K562 (cell line): ENCODE measurements at regions not wholly inside any gene's neighbourhood (a gene's known extent, or its start where the extent isn't known, plus 50 kb on each side); places are given as distances from the start of the nearest gene placed in this dataset.
A peak's percentile ranks its signal among the peaks of the same experiment; 100 is the strongest.

Experiments
- ATF6 ChIP-seq: sonication (generic); formaldehyde crosslinking; IDR thresholded peaks from 2 replicates; pipeline ENCODE4 v1.4.0; 2020; ENCODE audit warnings: mild to moderate bottlenecking, missing genetic modification reagents
- FOXP4 ChIP-seq: sonication (generic); formaldehyde crosslinking; IDR thresholded peaks from 2 replicates; pipeline ENCODE4 v1.8.0; 2022; ENCODE audit warnings: mild to moderate bottlenecking, missing genetic modification reagents, borderline replicate concordance
- MXD1 ChIP-seq: fragments of 250-450 bp; sonication (Bioruptor Pico); IDR thresholded peaks from 2 replicates; pipeline ENCODE4 v1.8.0; 2021; ENCODE audit warnings: borderline replicate concordance, mild to moderate bottlenecking, moderate library complexity; ENCODE audit not compliant: poor library complexity, severe bottlenecking
- SREBF2 ChIP-seq: sonication (generic); formaldehyde crosslinking; IDR thresholded peaks from 2 replicates; pipeline ENCODE4 v1.4.0; 2020; ENCODE audit warnings: mild to moderate bottlenecking, missing genetic modification reagents
- ZBTB40 ChIP-seq, 2 experiments: fragments of 450-650 bp in 1 of 2; sonication (generic) in 1 of 2; formaldehyde crosslinking in 1 of 2; IDR thresholded peaks; 2 replicates each; pipeline versions ENCODE4 v1.7.1 to v1.9.0; 2016 to 2022; ENCODE audit warnings: inconsistent platforms in 1 of 2, mild to moderate bottlenecking in 1 of 2, missing genetic modification reagents in 1 of 2
- ZNF316 ChIP-seq: fragments of 450-650 bp; IDR thresholded peaks from 2 replicates; pipeline ENCODE4 v1.6.1; 2016
- ZNF507 ChIP-seq: conservative IDR thresholded peaks from 2 replicates; pipeline ENCODE4 v1.6.1; 2017; ENCODE audit warnings: missing genetic modification characterization, missing compliant biosample characterization
- ZNF609 ChIP-seq: sonication (generic); formaldehyde crosslinking; IDR thresholded peaks from 2 replicates; pipeline ENCODE4 v1.8.1; 2023; ENCODE audit warnings: missing genetic modification reagents, mild to moderate bottlenecking, borderline replicate concordance

GRCh38 chr7:130940907-130941306 lies 206.9 kb upstream of the KLF14 start (continued):
- 0 out of 2 replicates have a peak, but pooled peaks have one; percentile 13 for TF ChIP-seq ZBTB40 (IDR thresholded peaks at IDR 0.05)
- TF ChIP-seq ZBTB40 (CRISPR knock-in tag; IDR thresholded peaks at IDR 0.05): no peak
- TF ChIP-seq ZNF316: no peak
- no peak for TF ChIP-seq ATF6 (CRISPR knock-in tag)
- no peak for TF ChIP-seq FOXP4
- TF ChIP-seq MXD1 (CRISPR knock-in tag): no peak
- TF ChIP-seq ZNF507 (tag): no peak
- TF ChIP-seq SREBF2 (CRISPR knock-in tag): no peak
- no peak for TF ChIP-seq ZNF609 (CRISPR knock-in tag)
